BE2C (cell line): ENCODE measurements at regions not wholly inside any gene's neighbourhood (a gene's known extent, or its start where the extent isn't known, plus 50 kb on each side); places are given as distances from the start of the nearest gene placed in this dataset.

Experiments used
- DNase-seq: peaks from one replicate; pipeline ENCODE4 v3.0.0-alpha.2; 2020
- H3K27me3 ChIP-seq: fragments of 250-450 bp; sonication (Bioruptor Pico); 2 replicates; pipeline ENCODE4 v1.5.1; 2020; ENCODE audit warnings: mild to moderate bottlenecking
- H3K36me3 ChIP-seq: fragments of 250-450 bp; sonication (Bioruptor Pico); 2 replicates; pipeline ENCODE4 v1.5.1; 2020; ENCODE audit warnings: mild to moderate bottlenecking
- H3K4me1 ChIP-seq: fragments of 250-450 bp; sonication (Bioruptor Pico); 2 replicates; pipeline ENCODE4 v1.5.1; 2020
- H3K4me3 ChIP-seq: 2 replicates; pipeline ENCODE4 v1.5.1; 2011; ENCODE audit warnings: low read depth, low read length
- H3K9me3 ChIP-seq: fragments of 250-450 bp; sonication (Bioruptor Pico); 2 replicates; pipeline ENCODE4 v1.5.1; 2020
- CTCF ChIP-seq: IDR thresholded peaks from 2 replicates; pipeline ENCODE4 v1.5.1; 2012; ENCODE audit warnings: mild to moderate bottlenecking, low read depth, low read length

GRCh38 chr5:54851449-54851848 is 133.9 kb downstream of the ESM1 start:
- Histone ChIP-seq H3K36me3 (no peaks in the 10 kb centered on the region), H3K27me3 (no peaks in the 10 kb centered on the region), H3K4me3 (no peak overlapping the region), H3K4me1 (no peaks in the 10 kb centered on the region), H3K9me3 (no peaks in the 10 kb centered on the region)
- no peak for DNase-seq
- TF ChIP-seq CTCF: no peak

GRCh38 chr5:54848581-54848980 is 136.8 kb downstream of the ESM1 start:
- Histone ChIP-seq H3K9me3 (no peaks in the 10 kb centered on the region), H3K36me3 (no peaks in the 10 kb centered on the region), H3K4me3 (no peak overlapping the region), H3K27me3 (no peaks in the 10 kb centered on the region), H3K4me1 (no peaks in the 10 kb centered on the region)
- no peak for DNase-seq
- TF ChIP-seq CTCF: no peak

GRCh38 chr5:54845567-54845941 is 139.8 kb downstream of the ESM1 start:
- no peaks in the 10 kb centered on the region for H3K9me3 ChIP-seq
- H3K27me3 ChIP-seq: no peaks in the 10 kb centered on the region
- H3K4me1 ChIP-seq: no peaks in the 10 kb centered on the region
- H3K36me3 ChIP-seq: no peaks in the 10 kb centered on the region
- no peak for TF ChIP-seq CTCF
- H3K4me3 ChIP-seq: no peak overlapping the region
- DNase-seq: no peak

- H3K9me3 ChIP-seq: no peaks in the 10 kb centered on the region
- H3K4me1 ChIP-seq: no peaks in the 10 kb centered on the region
- peak; percentile 39; the same call in 1 of the 2 replicates for TF ChIP-seq CTCF
- no peaks in the 10 kb centered on the region for H3K36me3 ChIP-seq
- no peak overlapping the region for H3K4me3 ChIP-seq
- H3K27me3 ChIP-seq: no peaks in the 10 kb centered on the region
- DNase-seq: no peak
Measured at GRCh38 chr5:54844905-54845566, 140.4 kb downstream of the ESM1 start.

- DNase-seq: no peak
- H3K4me1 ChIP-seq: no peaks in the 10 kb centered on the region
- TF ChIP-seq CTCF: no peak
- no peaks in the 10 kb centered on the region for H3K36me3 ChIP-seq
- no peaks in the 10 kb centered on the region for H3K9me3 ChIP-seq
- H3K27me3 ChIP-seq: no peaks in the 10 kb centered on the region
- no peak overlapping the region for H3K4me3 ChIP-seq
Measured at GRCh38 chr5:54844266-54844665, 141.1 kb downstream of the ESM1 start.

- Histone ChIP-seq H3K4me1 (peaks cover 5% of the 10 kb centered on the region; the same call in 1 of the 2 replicates), H3K4me3 (no peak overlapping the region), H3K36me3 (no peaks in the 10 kb centered on the region), H3K9me3 (no peaks in the 10 kb centered on the region), H3K27me3 (no peaks in the 10 kb centered on the region)
- no peak for DNase-seq
- TF ChIP-seq CTCF: no peak
Measured at GRCh38 chr5:54841481-54841880, 143.9 kb downstream of the ESM1 start.
